A673 (cell line): ENCODE measurements at regions not wholly inside any gene's neighbourhood (a gene's known extent, or its start where the extent isn't known, plus 50 kb on each side); places are given as distances from the start of the nearest gene placed in this dataset.

ENCODE experiments used
- EZH2 ChIP-seq: fragments of 200-600 bp; sonication (generic); IDR thresholded peaks from 2 replicates; pipeline ENCODE4 v1.6.1; 2017; ENCODE audit warnings: borderline replicate concordance, low read depth, mild to moderate bottlenecking, mixed read lengths, antibody characterized with exemption, low read length; ENCODE audit not compliant: poor library complexity, severe bottlenecking
- TF ChIP-seq, protein P1 (sequence below): fragments of 300-800, 200-600 bp; sonication (generic); conservative IDR thresholded peaks from 2 replicates; pipeline ENCODE4 v1.5.1; 2017; ENCODE audit warnings: low read depth, mild to moderate bottlenecking, antibody characterized with exemption, low read length, moderate library complexity, mixed read lengths

DNA sequence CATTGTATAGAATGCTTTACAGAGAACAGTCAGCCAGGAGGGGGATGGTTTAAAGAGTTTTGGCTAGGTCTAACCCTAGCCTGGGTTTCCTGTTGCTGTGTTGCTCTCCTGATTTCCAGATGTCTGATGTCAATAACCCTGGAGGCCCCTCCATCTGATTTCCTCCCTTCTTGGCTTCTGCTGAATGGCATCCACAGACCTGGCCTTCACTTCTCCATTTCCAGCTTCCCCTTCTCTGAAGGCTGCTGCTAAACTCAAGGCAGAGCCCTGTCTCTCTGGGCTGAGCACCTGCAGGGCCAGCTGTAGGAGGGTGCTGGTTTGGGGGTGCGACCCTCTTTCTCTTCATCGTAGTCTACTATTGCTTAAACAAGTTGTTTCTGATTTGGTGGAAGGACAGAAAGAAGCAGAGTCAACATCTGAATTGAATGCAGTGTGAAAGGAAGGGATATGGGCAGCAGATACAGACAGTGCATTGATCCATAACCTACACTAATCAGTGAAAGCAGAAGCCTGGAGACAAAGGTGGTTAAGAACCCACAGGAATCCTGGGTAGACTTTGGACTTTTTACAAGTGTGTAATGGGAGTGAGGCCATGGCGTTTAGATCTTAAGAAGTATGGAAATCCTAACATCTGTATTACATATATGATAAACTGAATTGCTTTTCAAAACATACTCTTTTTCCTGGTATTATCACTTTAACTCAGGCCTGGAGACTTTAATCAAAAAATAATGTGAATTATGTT lies 153.6 kb downstream of the HRH4 start:
- TF ChIP-seq EZH2 = no peak
- TF ChIP-seq, protein P1, sequence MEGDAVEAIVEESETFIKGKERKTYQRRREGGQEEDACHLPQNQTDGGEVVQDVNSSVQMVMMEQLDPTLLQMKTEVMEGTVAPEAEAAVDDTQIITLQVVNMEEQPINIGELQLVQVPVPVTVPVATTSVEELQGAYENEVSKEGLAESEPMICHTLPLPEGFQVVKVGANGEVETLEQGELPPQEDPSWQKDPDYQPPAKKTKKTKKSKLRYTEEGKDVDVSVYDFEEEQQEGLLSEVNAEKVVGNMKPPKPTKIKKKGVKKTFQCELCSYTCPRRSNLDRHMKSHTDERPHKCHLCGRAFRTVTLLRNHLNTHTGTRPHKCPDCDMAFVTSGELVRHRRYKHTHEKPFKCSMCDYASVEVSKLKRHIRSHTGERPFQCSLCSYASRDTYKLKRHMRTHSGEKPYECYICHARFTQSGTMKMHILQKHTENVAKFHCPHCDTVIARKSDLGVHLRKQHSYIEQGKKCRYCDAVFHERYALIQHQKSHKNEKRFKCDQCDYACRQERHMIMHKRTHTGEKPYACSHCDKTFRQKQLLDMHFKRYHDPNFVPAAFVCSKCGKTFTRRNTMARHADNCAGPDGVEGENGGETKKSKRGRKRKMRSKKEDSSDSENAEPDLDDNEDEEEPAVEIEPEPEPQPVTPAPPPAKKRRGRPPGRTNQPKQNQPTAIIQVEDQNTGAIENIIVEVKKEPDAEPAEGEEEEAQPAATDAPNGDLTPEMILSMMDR = no peak
